Thymus (tissue), 11 donors: ENCODE measurements at regions not wholly inside any gene's neighbourhood (a gene's known extent, or its start where the extent isn't known, plus 50 kb on each side); places are given as distances from the start of the nearest gene placed in this dataset.

ENCODE experiments used
- DNase-seq, 9 donors: peaks; one replicate each; pipeline ENCODE4 v3.0.0-alpha.2; 2013; ENCODE audit warnings: low spot score in 9 of 9, low read depth in 6 of 9, missing footprints in 1 of 9
- H3K27ac ChIP-seq, 2 donors: one replicate each; pipeline ENCODE4 v1.5.1; 2013; ENCODE audit warnings: control low read depth in 1 of 2, low read depth in 1 of 2, low read length in 1 of 2, mild to moderate bottlenecking in 1 of 2, moderate library complexity in 1 of 2
- H3K27me3 ChIP-seq, 2 donors: one replicate each; pipeline ENCODE4 v1.5.1; 2013; ENCODE audit warnings: low read length in 1 of 2; ENCODE audit not compliant: control insufficient read depth in 2 of 2, insufficient read depth in 1 of 2
- H3K36me3 ChIP-seq, 2 donors: one replicate each; pipeline ENCODE4 v1.5.1; 2013; ENCODE audit warnings: low read length in 1 of 2, mild to moderate bottlenecking in 1 of 2, moderate library complexity in 1 of 2; ENCODE audit not compliant: control insufficient read depth in 2 of 2, insufficient read depth in 2 of 2
- H3K4me1 ChIP-seq, 2 donors: one replicate each; pipeline ENCODE4 v1.5.1; 2013; ENCODE audit warnings: low read length in 2 of 2; ENCODE audit not compliant: control insufficient read depth in 2 of 2, insufficient read depth in 2 of 2
- H3K4me3 ChIP-seq, 2 donors: one replicate each; pipeline ENCODE4 v1.5.1; 2013; ENCODE audit warnings: low read length in 2 of 2, control low read depth in 1 of 2, mild to moderate bottlenecking in 1 of 2
- H3K9me3 ChIP-seq, 2 donors: one replicate each; pipeline ENCODE4 v1.5.1; 2013; ENCODE audit warnings: low read length in 1 of 2, mild to moderate bottlenecking in 1 of 2; ENCODE audit not compliant: control insufficient read depth in 2 of 2, insufficient read depth in 1 of 2
- WGBS: extraction: QIAGEN DNeasy Blood & Tissue Kit; methylation state at CpG from one replicate; pipeline ENCODE4 v1.1.7; 2013; 5-methylcytosine and 5-hydroxymethylcytosine counted together
- donor health status: healthy.

DNA sequence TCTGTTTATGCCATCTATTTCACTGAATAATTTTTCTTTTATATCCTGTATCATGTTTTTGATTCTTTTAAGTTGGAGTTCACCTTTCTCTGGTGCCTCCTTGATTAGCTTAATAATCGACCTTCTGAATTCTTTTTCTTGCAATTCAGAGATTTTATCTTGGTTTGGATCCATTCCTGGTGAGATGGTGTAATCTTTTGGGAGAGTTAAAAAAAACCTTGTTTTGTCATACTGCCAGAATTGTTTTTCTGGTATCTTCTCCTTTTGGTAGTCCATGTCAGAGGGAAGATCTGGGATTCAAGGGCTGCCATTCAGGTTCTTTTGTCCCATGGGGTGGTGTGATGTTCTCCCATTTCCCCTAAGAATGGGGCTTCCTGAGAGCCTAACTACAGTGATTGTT lies 800.8 kb upstream of the TYRP1 start:
- H3K4me1 ChIP-seq, result no peaks in the 10 kb centered on the region
- no peaks in the 10 kb centered on the region for H3K36me3 ChIP-seq
- no peak overlapping the region for H3K27ac ChIP-seq
- H3K9me3 ChIP-seq, result peaks cover 0 to 5% of the 10 kb centered on the region in 2 donors
- H3K4me3 ChIP-seq, result no peak overlapping the region
- H3K27me3 ChIP-seq, result no peaks in the 10 kb centered on the region
- DNase-seq, result no peak
- 90% methylated on average over 1 of the region's 1 CpG for WGBS

- Histone ChIP-seq H3K4me1 (no peaks in the 10 kb centered on the region), H3K27me3 (no peaks in the 10 kb centered on the region), H3K4me3 (no peak overlapping the region), H3K36me3 (no peaks in the 10 kb centered on the region), H3K27ac (no peak overlapping the region), H3K9me3 (peaks cover 0 to 5% of the 10 kb centered on the region in 2 donors)
- DNase-seq, result no peak
These were observed 799.9 kb upstream of the TYRP1 start for GRCh38 chr9:11893331-11893730.

- Histone ChIP-seq H3K4me1 (no peaks in the 10 kb centered on the region), H3K36me3 (no peaks in the 10 kb centered on the region), H3K9me3 (peaks cover 0 to 5% of the 10 kb centered on the region in 2 donors), H3K27ac (no peak overlapping the region), H3K4me3 (no peak overlapping the region), H3K27me3 (no peaks in the 10 kb centered on the region)
- WGBS, result 88% methylated on average over 1 of the region's 1 CpG
- no peak for DNase-seq
These were observed 799.0 kb upstream of the TYRP1 start for GRCh38 chr9:11894136-11894535.

DNA sequence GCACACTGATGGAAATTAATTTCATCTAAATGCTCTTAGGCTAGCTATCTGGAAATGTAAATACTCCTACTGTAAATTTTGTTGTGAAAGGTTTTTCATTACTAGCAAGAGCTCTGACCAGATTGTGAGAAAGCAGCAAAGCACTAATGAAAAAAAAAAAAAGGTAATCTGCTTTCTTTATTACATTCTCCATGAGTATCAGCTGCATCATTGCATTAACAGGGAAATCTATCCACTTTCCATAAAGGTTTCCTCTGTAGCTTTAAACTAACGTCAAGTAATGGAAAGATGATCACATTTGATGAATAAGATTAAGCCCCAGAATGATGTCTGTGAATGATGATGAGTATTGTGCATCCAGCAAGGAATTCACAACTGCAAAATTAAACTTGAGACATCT lies 790.6 kb upstream of the TYRP1 start:
- no peak for DNase-seq
- H3K27me3 ChIP-seq, result no peaks in the 10 kb centered on the region
- H3K9me3 ChIP-seq, result no peaks in the 10 kb centered on the region
- no peaks in the 10 kb centered on the region for H3K4me1 ChIP-seq
- H3K4me3 ChIP-seq, result no peak overlapping the region
- WGBS, result 68% methylated on average over 1 of the region's 1 CpG
- no peak overlapping the region for H3K27ac ChIP-seq
- no peaks in the 10 kb centered on the region for H3K36me3 ChIP-seq

DNA sequence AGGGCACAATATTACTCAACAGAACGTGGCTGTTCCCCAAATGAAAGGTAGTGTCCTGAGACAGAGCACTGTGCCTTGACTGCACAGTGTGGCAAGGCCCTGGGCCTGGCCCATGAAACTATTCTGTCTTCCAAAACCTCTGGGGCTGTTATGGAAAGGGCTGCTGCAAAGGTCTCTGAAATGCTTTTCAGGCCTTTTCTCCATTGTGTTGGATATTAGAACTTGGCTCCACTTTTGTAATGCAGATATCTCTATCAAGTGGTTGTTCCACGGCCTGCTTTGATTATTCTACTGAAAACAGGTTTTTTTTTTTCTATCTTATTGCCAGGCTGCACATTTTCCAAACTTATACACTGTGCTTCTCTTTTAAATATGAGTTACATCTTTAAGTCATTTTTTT lies 777.5 kb upstream of the TYRP1 start:
- Histone ChIP-seq H3K27me3 (no peaks in the 10 kb centered on the region), H3K9me3 (peaks cover 0 to 11% of the 10 kb centered on the region in 2 donors), H3K4me3 (no peak overlapping the region), H3K36me3 (no peaks in the 10 kb centered on the region), H3K27ac (no peak overlapping the region), H3K4me1 (no peaks in the 10 kb centered on the region)
- no peak for DNase-seq
- WGBS, result 57% methylated on average over 2 of the region's 2 CpGs

DNA sequence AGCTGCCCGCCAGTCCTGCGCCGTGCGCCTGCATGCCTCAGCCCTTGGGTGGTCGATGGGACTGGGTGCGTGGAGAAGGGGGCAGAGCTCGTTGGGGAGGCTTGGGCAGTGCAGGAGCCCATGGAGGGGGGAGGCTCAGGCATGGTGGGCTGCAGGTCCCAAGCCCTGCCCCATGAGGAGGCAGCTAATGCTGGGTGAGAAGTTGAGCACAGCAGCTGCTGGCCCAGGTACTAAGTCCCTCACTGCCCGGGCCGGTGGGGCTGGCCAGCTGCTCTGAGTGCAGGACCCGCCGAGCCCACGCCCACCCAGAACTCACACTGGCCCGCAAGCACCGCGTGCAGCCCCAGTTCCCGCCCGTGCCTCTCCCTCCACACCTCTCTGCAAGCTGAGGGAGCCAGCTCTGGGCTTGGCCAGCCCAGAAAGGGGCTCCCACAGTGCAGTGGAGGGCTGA lies 764.3 kb upstream of the TYRP1 start:
- Histone ChIP-seq H3K9me3 (peaks cover 0 to 11% of the 10 kb centered on the region in 2 donors), H3K27me3 (no peaks in the 10 kb centered on the region), H3K27ac (no peak overlapping the region), H3K36me3 (no peaks in the 10 kb centered on the region), H3K4me1 (no peaks in the 10 kb centered on the region), H3K4me3 (no peak overlapping the region)
- 96% methylated on average over 17 of the region's 17 CpGs for WGBS
- DNase-seq, result no peak

GRCh38 chr9:11931109-11931508 lies 762.1 kb upstream of the TYRP1 start:
- Histone ChIP-seq H3K36me3 (no peaks in the 10 kb centered on the region), H3K4me1 (no peaks in the 10 kb centered on the region), H3K9me3 (peaks cover 0 to 8% of the 10 kb centered on the region in 2 donors), H3K4me3 (no peak overlapping the region), H3K27ac (no peak overlapping the region), H3K27me3 (no peaks in the 10 kb centered on the region)
- 95% methylated on average over 3 of the region's 3 CpGs for WGBS
- no peak for DNase-seq

- no peak for DNase-seq
- WGBS, result 84% methylated on average over 3 of the region's 3 CpGs
- no peaks in the 10 kb centered on the region for H3K27me3 ChIP-seq
- H3K4me1 ChIP-seq, result no peaks in the 10 kb centered on the region
- no peaks in the 10 kb centered on the region for H3K36me3 ChIP-seq
- peaks cover 0 to 8% of the 10 kb centered on the region in 2 donors for H3K9me3 ChIP-seq
- no peak overlapping the region for H3K27ac ChIP-seq
- no peak overlapping the region for H3K4me3 ChIP-seq
These were observed 761.4 kb upstream of the TYRP1 start for GRCh38 chr9:11931751-11932150.

DNA sequence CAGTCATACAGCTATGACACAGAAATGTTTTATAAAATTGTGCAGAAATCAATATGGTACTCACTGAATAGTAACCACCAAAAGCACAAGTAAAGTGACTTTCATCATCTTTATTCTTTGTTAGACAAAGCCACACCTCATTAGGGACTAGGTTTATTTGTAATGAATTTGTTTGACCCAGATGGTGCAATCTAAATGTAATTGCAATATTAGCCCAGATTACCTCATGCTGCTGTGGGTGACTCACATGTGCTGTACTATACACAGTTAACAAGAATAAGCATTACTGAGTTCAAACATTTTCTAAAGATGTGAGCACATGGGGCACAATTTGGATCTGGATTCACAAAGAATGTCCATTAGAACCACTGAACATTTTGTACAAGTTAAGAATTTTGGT lies 759.3 kb upstream of the TYRP1 start:
- no peak for DNase-seq
- Histone ChIP-seq H3K36me3 (no peaks in the 10 kb centered on the region), H3K27ac (no peak overlapping the region), H3K9me3 (peaks cover 0 to 3% of the 10 kb centered on the region in 2 donors), H3K27me3 (no peaks in the 10 kb centered on the region), H3K4me1 (no peaks in the 10 kb centered on the region), H3K4me3 (no peak overlapping the region)

GRCh38 chr9:11946531-11946930 lies 746.7 kb upstream of the TYRP1 start:
- Histone ChIP-seq H3K9me3 (peaks cover 0 to 3% of the 10 kb centered on the region in 2 donors), H3K27ac (no peak overlapping the region), H3K4me3 (no peak overlapping the region), H3K27me3 (no peaks in the 10 kb centered on the region), H3K4me1 (no peaks in the 10 kb centered on the region), H3K36me3 (no peaks in the 10 kb centered on the region)
- 71% methylated on average over 1 of the region's 1 CpG for WGBS
- DNase-seq, result no peak
